ENCODE measurements at regions not wholly inside any gene's neighbourhood (a gene's known extent, or its start where the extent isn't known, plus 50 kb on each side); places are given as distances from the start of the nearest gene placed in this dataset.

DNA sequence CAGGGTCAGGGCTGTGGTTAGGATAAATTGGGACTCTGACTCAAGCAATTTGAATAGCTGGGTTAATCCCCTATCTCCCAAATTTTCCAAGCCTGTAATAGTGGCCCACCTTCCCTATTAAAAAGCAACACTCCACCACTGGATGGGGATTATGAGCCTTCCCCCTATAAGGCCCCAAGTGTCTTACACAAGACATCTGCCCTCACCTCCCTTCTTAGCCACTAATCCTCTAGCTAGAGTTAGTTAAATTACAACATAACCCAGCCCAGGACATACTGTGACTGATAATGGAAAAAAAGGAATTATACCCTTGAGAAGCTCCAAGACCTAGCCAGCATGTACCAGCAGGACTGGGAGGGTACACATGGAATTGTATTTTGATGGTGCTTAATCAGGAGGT lies 190.4 kb downstream of the NRP2 start:
- ATAC-seq = no peak
- no peak for DNase-seq
- H3K36me3 ChIP-seq = no peaks in the 10 kb centered on the region
- peaks cover 0 to 7% of the 10 kb centered on the region in 2 donors for H3K4me1 ChIP-seq
- intact Hi-C loops (cut with DNase I) = no loop called here
- no peak overlapping the region for H3K4me3 ChIP-seq
- no peaks in the 10 kb centered on the region for H3K27me3 ChIP-seq
- TF ChIP-seq, protein P1, sequence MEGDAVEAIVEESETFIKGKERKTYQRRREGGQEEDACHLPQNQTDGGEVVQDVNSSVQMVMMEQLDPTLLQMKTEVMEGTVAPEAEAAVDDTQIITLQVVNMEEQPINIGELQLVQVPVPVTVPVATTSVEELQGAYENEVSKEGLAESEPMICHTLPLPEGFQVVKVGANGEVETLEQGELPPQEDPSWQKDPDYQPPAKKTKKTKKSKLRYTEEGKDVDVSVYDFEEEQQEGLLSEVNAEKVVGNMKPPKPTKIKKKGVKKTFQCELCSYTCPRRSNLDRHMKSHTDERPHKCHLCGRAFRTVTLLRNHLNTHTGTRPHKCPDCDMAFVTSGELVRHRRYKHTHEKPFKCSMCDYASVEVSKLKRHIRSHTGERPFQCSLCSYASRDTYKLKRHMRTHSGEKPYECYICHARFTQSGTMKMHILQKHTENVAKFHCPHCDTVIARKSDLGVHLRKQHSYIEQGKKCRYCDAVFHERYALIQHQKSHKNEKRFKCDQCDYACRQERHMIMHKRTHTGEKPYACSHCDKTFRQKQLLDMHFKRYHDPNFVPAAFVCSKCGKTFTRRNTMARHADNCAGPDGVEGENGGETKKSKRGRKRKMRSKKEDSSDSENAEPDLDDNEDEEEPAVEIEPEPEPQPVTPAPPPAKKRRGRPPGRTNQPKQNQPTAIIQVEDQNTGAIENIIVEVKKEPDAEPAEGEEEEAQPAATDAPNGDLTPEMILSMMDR (IDR thresholded peaks at IDR 0.05) = no peak
- no peak overlapping the region for H3K27ac ChIP-seq
- peaks cover 0 to 1% of the 10 kb centered on the region in 2 donors for H3K9me3 ChIP-seq

DNA sequence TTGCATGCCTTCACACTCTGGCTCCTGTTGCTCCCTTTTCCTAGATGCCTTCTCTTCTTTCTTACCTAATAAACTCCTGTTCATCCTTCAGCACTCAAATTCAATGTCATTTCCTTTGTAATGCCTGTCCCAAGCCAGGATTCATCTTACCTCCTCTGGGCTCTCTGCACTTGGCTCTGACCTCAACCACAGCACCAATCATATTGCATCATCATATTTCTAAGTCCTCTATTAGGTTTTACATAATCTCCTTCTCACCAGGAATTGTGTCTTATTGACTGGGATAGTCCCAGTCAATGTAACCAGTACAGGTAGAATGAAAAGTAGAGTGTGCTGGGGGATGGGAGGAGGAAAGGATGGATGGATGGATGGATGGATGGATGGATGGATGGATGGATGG lies 187.1 kb downstream of the NRP2 start:
- no peak for ATAC-seq
- Histone ChIP-seq H3K4me1 (peaks cover 0 to 7% of the 10 kb centered on the region in 2 donors), H3K9me3 (peaks cover 0 to 1% of the 10 kb centered on the region in 2 donors), H3K4me3 (no peak overlapping the region), H3K27me3 (no peaks in the 10 kb centered on the region), H3K27ac (no peak overlapping the region), H3K36me3 (no peaks in the 10 kb centered on the region)
- intact Hi-C loops (cut with DNase I) = no loop called here
- TF ChIP-seq, protein P1 (IDR thresholded peaks at IDR 0.05) = no peak
- no peak for DNase-seq

DNA sequence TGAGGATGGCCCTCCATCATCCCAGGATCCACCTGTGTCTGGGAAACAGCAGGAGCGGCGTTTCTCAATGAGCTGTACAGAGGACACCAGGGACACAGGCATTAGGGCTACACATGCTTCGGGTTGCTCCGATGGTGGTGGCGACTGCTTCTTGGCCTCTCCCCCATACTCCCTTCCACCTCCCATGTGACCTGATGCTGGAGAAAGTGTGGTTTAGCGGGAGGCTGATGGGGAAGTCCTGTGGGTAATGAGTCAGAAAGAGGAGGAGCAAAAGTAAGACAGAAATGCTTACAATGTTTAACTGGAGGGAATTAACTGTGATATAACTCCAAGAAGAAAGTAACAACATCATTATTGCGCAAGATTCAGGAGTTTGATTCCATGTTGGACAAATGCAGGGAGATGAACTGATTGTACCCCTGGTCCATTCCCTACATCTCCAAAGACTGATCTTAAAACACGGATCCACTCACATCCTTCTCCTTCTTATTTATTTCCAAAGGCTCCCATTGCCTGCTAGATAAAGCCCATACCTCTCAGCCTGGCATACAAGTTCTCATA lies 186.6 kb downstream of the NRP2 start:
- ATAC-seq = peak; percentile 80
- TF ChIP-seq, protein P1 (IDR thresholded peaks at IDR 0.05) = no peak
- Histone ChIP-seq H3K9me3 (no peaks in the 10 kb centered on the region), H3K4me3 (no peak overlapping the region), H3K27me3 (no peaks in the 10 kb centered on the region), H3K36me3 (no peaks in the 10 kb centered on the region), H3K4me1 (peaks cover 0 to 7% of the 10 kb centered on the region in 2 donors), H3K27ac (no peak overlapping the region)
- intact Hi-C loops (cut with DNase I) = no loop called here
- peak in 1 of 4 donors; percentile 60 for DNase-seq

DNA sequence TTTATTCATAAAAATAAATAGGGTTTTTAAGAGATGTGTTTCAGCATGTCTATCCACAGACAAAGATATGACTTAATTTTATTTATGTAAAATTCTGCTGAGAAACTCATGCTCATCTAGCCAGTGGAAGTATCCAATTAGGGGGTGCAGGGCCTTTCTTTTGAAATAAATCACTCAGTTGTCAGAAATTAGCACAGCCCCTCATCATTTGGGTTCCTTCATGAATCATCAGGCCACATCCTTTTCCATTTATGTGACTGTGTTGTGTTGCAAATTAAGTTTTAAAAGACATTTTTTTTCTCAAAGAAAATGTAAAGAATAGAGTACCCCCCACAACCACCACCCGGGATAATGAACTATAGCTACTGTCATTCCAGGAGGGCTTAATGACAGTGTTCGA lies 185.8 kb downstream of the NRP2 start:
- H3K4me1 ChIP-seq = peaks cover 0 to 7% of the 10 kb centered on the region in 2 donors
- H3K36me3 ChIP-seq = no peaks in the 10 kb centered on the region
- DNase-seq (no peak), ATAC-seq (no peak)
- no peak overlapping the region for H3K4me3 ChIP-seq
- H3K27me3 ChIP-seq = no peaks in the 10 kb centered on the region
- TF ChIP-seq, protein P1 (IDR thresholded peaks at IDR 0.05) = no peak
- no peak overlapping the region for H3K27ac ChIP-seq
- H3K9me3 ChIP-seq = no peaks in the 10 kb centered on the region
- intact Hi-C loops (cut with DNase I) = no loop called here

DNA sequence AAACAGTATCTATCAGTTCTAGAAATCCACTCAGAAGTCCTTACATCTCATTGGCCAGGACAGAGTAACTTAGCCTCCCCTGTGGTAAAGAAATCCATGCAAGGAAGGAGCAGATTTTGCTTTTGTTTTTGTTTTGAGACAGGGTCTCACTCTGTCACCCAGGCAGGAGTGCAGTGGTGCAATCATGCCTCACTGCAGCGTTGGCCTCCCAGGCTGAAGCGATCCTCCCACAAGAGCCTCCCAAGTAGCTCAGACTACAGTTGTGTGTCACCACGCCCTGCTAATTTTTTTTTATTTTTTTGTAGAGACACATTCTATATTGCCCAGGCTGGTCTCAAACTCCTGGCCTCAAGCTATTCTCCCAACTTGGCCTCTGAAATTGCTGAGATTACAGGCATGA lies 185.1 kb downstream of the NRP2 start:
- no peaks in the 10 kb centered on the region for H3K36me3 ChIP-seq
- no peak for DNase-seq
- H3K4me1 ChIP-seq = peaks cover 0 to 7% of the 10 kb centered on the region in 2 donors
- H3K27ac ChIP-seq = no peak overlapping the region
- intact Hi-C loops (cut with DNase I) = no loop called here
- no peak overlapping the region for H3K4me3 ChIP-seq
- no peaks in the 10 kb centered on the region for H3K9me3 ChIP-seq
- TF ChIP-seq, protein P1 (IDR thresholded peaks at IDR 0.05) = no peak
- no peaks in the 10 kb centered on the region for H3K27me3 ChIP-seq
- no peak for ATAC-seq

All from left lung (tissue), 4 donors.